GM21390 (cell line): ENCODE measurements at regions not wholly inside any gene's neighbourhood (a gene's known extent, or its start where the extent isn't known, plus 50 kb on each side); places are given as distances from the start of the nearest gene placed in this dataset.
"Not testable (repeated sequence)": the region's sequence is repeated elsewhere in the genome, so short reads cannot be mapped to it uniquely, and the experiment has no call there.

Experiments
- ATAC-seq: cut with Tn5 transposase; IDR thresholded peaks from one replicate; pipeline ENCODE4 v1.9.1; 2021; ENCODE audit not compliant: unreplicated experiment

GRCh38 chr2:12624905-12625598 is 91.7 kb upstream of the TRIB2 start:
- no peak for ATAC-seq

DNA sequence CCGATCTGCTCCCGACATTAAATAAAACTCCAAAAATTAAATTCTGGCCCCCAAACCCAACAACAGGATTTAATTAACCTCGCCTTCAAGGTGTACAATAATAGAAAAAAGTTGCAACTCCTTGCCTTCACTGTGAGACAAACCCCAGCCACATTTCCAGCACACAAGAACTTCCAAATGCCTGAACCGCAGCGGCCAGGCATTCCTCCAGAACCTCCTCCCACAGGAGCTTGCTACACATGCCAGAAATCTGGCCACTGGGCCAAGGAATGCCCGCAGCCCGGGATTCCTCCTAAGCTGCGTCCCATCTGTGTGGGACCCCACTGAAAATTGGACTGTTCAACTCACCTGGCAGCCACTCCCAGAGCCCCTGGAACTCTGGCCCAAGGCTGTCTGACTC is 88.2 kb upstream of the TRIB2 start:
- ATAC-seq = not testable (repeated sequence)

- ATAC-seq = no peak
Measured at GRCh38 chr2:12636837-12637581, 79.7 kb upstream of the TRIB2 start.

DNA sequence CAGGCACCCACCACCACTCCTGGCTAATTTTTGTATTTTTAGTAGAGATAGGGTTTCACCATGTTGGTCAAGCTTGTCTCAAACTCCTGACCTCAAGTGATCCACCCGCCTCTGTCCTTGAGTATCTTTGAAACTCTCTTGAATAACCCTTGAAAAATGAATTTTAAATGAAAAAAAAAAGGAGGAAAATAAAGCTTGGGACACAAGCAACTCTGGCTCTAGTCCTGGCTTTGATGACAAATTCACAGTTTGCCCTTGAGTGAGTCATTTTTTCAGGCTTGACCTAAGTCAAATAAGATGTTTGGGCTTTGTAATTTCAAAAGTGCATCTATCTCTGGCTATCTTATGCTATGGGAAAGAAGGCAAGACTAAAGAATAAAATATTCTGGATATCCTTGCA is 79.0 kb upstream of the TRIB2 start:
- ATAC-seq = no peak

- ATAC-seq = no peak
Measured at GRCh38 chr2:12641441-12641840, 75.3 kb upstream of the TRIB2 start.

DNA sequence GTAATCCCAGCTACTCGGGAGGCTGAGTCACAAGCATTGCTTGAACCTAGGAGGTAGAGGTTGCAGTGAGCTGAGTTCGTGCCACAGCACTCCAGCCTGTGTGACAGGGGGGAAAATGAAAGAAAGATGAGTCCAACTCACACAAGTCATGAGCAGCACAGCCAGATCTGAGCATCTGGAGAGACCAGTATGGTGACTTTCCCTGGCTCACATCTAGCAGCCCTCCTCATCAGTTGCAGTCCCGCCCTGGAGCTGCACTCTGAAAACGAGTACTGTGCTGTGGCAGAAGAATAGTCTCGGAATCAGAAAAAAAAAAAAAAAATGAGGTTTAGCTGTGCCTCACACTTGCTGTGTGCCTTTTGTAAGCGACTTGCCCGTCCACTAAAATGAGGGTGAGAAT is 74.4 kb upstream of the TRIB2 start:
- ATAC-seq = no peak

- no peak for ATAC-seq
Measured at GRCh38 chr2:12642859-12643258, 73.9 kb upstream of the TRIB2 start.

GRCh38 chr2:12649602-12650400 is 66.9 kb upstream of the TRIB2 start:
- no peak for ATAC-seq

- no peak for ATAC-seq
Measured at GRCh38 chr2:12651641-12652040, 65.1 kb upstream of the TRIB2 start.

GRCh38 chr2:12652723-12653122 is 64.0 kb upstream of the TRIB2 start:
- ATAC-seq = no peak

DNA sequence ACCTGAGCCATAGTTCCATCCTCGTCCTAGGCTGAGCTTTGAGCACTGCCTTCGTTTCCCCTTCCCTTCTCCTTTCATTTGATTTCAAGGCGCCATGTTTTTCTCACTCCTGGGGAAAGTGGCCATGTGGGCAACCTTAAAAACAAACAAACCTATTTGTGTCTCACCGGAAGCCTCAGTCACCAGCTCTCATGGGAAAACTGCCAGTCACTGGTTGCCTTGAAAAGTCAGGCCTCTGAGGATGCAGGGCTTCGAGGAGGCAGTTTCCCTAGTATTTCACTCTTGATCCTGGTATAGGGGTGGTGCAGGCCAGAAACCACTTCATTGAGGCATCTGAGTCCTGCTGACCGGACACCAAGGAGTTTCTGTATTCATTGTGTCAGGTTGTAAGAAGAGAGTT is 59.2 kb upstream of the TRIB2 start:
- no peak for ATAC-seq

- no peak for ATAC-seq
Measured at GRCh38 chr2:12658310-12658945, 58.3 kb upstream of the TRIB2 start.

DNA sequence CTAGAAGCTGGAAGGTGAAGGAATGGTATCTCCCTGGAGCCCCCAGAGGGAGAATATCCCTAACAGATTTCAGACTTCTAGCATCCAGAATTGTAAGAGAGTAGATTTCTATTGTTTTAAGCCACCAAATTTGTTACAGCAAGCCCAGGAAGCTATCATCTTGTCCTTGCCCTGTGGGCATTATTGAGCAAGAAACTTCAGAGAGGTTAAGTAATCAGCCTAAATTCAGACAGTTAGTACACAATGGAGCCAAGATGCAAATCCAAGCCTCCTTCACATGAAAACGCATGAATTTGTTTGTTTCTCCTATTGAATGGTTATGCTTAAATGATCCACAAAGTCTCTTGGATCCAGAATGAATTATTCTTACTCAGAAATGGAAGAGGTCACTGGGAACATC is 55.2 kb upstream of the TRIB2 start:
- ATAC-seq = no peak

DNA sequence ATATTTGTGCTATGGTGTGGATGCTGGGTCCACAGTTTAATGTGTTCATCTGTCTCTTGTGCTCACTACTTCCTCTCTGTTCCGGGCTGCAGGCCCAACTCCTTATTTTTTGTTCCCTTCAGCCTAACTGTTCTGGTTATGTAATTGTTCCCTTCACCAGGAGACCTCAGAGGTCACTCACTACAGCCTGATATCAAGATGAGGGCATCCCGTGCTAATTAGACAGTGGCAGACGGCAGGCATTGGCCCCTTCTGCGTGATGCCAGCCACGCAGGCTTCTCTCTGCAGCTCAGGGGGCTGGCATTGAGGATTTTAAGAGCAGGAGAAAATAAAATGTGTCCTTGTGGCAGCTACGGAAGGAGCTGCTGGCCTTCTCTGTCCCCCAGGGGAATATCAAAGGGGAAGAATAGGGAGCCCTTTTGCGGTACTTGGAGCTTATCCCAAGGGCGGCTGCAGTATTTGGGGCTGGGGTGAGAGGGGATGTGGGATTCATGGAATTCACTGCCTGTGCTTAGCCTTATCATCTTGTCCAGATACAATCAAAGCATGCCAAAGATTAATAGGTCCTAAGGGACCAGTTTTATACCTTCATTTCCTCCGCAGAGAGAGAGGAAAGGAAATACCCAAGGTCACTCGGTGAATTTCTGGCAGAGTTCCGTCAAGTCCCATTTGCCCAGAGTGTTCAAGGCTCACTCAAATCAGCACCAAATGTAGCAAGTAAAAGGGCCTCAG is 53.3 kb upstream of the TRIB2 start:
- ATAC-seq = no peak

- no peak for ATAC-seq
Measured at GRCh38 chr2:12665334-12665733, 51.4 kb upstream of the TRIB2 start.

- no peak for ATAC-seq
Measured at GRCh38 chr2:12666445-12666844, 50.3 kb upstream of the TRIB2 start.
